NCI-H1694 (cell line): ENCODE measurements at regions not wholly inside any gene's neighbourhood (a gene's known extent, or its start where the extent isn't known, plus 50 kb on each side); places are given as distances from the start of the nearest gene placed in this dataset.

Experiments used
- DNase-seq: peaks from one replicate; lab custom pipeline; 2025; lab: John Stamatoyannopoulos, UW

DNA sequence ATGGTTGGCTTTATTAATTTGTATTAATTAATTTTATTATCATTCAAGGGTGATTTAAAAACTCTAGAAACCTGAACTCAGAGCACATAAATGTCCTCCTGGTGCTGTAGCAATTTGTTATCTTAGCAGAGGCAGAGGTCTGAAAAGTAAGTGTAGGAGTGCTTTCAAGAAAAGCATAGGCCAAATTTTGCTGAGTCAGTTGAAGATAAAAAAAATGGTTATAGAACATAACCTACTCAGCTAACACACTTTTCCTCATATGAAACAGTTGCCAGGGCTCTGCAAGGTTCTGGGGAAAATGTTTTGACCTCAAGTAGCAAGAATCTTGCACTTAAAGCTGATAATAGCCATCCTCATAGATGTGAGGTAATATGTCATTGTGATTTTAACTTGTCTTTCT lies 53.5 kb upstream of the CHODL start:
- no peak for DNase-seq

DNA sequence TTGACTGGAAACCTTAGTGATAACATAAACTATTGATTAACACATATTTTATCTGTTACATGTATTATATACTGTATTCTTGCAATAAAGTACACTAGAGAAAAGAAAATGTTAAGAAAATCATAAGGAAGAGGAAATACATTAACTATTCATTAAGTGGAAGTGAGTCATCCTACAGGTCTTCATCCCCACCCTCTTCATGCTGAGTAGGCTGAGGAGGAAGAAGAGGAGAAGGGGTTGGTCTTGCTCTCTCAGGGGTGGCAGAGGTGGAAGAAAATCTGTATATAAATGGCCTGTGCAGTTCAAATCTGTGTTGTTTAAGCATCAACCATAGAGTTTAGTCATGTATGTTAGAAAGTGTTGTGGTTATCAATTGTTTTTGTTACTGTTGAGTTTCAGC lies 66.1 kb upstream of the CHODL start:
- DNase-seq, result no peak

DNA sequence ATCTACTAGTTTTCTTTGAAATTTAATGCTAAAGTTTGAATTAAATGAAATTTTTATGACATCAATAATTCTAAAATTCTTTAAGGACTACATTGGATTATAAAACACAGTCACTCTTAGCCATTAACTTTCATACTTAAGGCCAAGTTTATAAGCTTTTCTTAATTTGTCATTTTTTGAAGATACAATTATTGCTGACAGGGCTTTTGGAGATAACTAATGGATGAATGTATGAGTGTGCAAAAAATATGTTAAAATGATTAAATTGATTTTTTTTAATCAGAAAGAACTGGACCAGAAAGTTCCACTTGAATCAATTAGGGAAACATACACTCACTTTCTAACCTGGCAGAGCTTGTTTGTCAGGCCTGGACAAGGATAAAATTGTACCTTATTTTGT lies 70.3 kb upstream of the CHODL start:
- no peak for DNase-seq

DNA sequence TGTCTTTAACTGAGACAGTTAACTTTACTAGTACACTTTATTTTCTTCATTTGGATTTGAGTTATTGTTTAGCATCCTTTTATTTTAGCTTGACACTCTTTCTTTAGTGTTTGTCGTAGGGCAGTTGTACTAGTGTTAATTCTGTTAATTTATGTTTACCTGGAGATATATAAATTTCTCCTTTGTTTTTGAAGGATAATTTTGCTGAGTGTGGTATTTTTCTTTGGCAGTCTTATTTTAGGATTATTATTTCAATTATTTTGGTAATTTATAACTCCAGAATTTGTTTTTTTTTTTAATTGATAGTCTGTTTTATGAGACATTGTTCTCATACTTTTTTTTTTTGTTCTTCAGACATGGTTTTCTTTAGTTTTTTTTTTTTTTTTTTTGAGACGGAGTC lies 73.8 kb upstream of the CHODL start:
- DNase-seq, result no peak

DNA sequence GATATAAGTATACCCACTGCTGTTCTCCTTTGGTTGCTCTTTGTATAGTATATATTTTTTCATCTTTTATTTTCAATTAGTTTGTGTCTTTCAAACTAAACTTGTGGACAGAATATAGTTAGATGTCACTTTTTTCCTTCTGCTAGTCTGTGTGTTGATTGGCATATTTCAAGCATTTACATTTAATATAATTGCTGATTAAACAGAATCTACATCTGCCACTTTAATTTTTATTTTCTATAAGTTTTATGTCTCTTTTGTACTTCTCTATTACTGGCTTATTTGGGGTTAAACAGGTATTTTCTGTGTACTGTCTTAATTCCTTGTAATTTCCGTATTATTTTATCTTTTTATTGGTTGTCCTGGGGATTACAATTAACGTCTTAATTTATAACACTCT lies 74.4 kb upstream of the CHODL start:
- DNase-seq, result no peak

DNA sequence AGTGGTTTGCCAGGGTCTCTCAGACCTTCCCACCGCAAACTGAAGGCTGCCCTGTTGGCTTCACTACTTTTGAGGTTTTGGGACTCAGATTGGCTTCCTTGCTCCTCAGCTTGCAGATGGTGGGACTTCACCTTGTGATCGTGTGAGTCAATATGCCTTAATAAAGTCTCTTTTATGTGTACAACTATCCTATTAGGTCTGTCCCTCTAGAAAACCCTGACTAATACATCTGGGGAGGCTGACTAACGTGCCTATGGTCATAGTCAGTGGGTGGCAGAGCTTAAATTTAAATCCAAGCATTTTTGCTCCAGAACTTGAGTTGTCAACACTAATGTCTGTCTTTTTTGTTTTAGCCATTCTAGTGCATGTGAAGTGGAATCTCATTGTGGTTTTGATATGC lies 76.5 kb upstream of the CHODL start:
- DNase-seq, result no peak

DNA sequence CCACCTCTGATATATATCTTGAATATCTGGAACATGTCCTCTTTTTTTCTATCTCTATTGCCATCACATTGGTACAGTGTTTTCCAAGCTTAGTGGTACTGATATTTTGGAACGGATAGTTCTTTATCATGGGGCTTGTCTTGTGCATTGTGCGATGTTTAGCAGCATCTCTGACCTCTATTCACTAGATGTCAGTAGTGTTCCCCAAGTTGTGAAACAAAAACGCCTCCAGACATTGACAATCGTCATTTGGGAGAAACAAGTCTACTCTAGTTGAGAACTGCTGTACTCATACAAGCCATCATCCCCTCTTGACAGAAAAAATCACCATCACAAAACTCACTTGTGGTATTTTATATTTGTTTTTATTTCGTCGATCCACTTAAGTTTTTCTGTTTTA lies 79.7 kb upstream of the CHODL start:
- peak; percentile 18 for DNase-seq

DNA sequence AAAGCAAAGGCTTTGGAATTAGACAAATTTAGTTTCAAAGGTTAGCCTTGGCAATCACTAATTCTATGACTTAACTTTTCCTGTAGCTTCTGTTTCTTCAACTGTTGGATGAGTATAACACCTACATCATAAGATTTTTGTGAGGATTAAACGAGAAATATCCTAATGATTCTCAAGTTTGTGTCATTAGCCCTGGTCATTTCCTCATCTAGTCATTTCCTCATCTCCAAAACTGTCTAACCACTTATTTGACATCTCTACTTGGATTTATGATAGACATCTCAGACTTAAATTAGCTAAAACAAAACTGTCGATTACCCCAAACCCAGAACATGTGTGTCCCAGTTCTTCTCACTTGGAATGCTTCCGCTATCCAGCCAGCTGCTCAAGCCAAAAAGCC lies 80.2 kb upstream of the CHODL start:
- no peak for DNase-seq

DNA sequence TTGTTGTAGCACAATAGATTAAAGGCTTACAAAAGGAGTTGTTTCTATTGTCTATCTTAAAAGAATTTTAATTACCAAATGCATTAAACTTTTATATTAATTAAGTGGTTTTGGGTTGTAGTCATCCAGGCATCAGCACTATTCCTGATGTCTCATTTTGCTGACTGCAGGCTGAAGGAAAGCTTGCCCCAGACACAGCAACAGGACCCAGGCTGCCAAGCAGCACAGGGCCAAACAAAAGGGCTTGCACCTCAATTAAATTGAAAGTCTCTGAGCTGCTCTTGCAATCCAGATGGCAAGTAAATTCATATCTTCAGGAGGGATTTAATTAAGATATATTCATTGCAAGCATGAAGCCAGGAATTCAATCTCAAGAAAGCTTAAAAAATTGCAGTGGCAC lies 80.7 kb upstream of the CHODL start:
- DNase-seq, result no peak

DNA sequence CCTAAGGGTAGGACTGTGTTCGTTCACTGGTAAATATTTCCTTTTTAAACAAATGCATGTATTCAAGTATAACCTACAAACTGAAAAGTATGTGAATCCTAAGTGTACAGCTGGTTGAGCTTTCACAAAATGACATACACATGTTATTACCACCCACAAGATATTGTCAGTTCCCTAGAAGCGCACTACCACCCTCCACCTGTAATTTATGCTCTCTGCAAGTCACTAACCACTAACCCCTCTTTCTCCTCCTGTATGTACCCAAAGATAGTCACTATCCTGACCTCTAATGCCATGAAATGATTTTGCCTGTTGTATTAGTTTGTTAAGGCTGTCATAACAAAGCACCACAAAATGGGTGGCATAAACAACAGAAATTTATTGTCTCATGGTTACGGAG lies 82.8 kb upstream of the CHODL start:
- no peak for DNase-seq

DNA sequence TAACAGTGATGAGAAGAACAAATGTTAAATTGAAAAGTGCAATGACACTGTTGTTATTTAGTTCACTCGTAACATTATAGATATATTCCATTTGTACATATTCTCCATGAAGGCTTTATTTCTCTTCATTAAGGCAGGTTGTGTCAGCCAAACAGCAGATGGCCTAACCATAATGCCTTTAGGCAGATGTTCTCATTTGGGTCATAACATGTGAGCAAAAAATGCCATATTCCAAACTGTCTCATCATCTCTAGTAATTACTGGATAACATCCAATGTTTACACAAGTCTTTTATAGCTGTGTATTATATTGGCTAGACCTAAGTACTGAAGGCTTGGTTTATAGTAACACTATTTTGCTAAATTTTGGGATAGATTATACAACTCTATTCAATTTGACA lies 87.2 kb upstream of the CHODL start:
- DNase-seq, result peak; percentile 97

DNA sequence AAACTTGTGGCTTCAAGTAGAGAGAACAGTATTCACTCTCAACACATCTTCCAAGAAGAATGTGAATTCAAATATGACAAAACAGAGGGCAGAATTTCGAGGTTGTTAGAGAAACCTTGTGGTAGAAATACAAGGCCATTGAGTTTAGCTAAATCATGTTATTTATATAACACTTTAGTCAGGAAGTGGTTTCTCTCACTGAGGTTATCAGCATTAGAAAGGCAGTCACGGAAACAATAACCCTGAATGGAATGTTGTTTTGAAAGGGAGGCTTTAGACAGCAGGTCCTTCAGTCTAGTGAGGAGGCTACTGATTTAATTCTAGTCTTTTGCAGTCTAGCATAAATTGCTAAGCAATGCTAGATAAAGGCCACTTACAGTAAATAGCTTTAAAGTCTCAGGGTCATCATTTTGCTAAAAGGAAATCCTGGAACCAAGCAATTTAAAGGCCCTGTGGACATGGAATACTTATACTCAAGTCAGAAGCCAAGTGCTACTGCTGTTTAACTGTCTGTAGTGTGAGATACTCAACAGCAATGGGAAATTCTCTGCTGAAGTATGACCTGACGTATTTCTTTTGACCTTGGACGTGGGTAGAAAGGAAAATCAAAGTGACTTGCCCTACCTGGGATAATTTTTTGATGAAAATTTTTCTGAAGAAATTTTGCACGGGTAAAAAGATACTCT lies 89.0 kb upstream of the CHODL start:
- no peak for DNase-seq

DNA sequence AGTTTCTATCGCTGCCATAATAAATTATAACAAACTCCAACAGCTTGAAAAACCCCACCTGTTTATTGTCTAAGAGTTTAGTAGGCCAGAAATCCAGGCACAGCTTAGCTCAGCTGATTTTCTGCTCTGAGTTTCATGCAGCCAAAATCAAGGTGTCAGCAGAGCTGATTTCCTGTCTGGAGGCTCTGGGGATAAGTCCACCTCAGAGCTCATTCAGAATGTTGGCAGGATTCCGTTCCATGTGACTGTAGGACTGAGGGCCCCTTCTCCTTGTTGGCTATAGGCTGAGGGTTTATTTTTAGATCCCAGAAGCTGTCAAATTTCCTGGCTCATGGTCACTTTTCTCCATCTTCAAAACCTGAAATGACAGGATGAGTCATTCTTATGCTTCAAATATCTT lies 91.6 kb upstream of the CHODL start:
- DNase-seq, result no peak

DNA sequence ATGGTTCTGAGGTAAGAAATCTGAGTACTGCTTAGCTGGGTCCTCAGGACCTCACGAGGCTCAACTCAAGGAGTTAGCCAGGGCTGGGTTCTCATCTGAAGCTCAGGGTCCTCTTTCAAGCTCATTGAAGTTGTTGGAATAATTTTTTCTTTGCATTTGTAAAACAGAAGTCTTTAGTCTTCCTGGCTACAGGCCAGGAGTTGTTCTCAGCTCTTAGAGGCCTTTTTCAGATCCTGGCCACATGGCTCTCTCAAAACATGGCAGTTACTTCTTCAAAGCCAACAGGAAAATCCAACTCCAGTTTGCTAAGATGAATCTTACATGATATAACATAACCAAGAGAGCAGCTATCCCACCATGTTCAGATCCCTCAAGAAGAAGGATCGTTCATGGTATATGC lies 92.3 kb upstream of the CHODL start:
- no peak for DNase-seq

DNA sequence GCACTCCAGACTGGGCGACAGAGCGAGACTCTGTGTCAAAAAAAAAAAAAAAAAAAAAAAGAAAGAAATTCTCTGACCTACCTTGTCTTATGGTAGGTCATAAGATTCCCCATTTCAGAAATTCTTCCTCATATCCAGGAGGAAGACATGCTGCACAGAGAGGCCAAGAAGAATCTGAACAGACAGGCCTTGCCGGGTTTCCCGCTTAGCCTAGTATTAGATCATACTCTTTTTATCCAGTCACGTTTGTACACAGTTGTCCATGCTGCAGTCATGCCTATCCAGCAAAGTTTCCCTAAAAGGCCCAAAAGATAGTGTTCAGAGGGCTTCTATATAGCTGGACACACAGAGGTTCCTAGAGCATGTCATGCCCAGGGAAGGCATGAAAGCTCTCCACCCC lies 93.6 kb upstream of the CHODL start:
- DNase-seq, result no peak

DNA sequence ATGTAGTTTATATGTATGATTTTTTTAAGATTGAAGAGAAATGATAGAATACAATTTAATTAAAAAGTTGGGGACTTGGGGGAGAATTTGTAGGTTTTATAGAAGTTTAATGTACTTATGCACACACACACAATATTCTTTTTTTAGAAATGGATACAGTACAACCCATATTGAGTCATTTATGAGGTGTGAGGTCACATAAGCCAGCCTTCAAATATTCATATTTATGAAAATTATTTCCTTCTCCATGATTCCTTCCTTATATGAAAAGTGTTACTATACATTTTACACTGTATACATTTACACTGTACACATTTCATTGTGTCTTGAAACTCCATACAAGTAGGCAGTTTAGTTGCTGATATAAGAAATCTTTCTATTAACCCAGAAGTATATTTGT lies 96.2 kb upstream of the CHODL start:
- DNase-seq, result no peak

DNA sequence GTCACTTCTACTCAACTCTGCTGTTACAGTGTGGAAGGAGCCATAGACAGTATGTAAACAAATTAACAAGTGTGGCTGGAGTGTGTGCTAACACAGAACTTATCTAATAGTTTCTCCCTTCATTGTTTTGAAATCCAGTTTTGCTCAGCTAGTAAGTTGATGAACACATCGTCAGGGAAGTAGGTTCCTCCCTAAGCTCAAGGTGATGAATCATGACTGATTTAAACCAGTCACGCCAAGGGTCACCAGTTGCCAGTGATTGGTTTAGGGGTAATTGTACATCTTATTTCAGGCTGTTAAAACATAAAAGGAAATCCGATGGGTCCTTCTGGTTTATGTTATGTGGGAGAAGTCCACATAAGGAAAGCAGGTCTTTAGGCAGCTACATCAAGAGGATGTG lies 97.0 kb upstream of the CHODL start:
- no peak for DNase-seq

DNA sequence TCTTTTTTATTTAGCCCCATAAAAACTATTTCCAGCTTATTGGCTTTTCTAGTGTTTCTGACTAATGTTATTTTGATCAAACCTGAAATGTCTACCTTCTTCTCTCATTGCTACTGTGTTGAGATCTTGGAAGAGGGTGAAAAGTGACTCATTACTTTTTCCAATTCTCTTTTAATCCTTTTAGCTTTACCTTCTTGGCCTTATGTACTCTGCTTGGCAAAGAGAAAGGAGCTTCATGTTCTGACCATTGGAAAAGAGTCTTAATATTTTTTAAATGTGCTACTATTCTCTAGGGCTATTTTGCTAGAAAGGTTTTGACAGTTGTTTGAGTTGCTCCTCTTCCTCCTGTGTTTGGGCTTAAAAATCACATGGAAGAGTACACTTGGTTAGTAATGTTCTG lies 97.8 kb upstream of the CHODL start:
- DNase-seq, result no peak

DNA sequence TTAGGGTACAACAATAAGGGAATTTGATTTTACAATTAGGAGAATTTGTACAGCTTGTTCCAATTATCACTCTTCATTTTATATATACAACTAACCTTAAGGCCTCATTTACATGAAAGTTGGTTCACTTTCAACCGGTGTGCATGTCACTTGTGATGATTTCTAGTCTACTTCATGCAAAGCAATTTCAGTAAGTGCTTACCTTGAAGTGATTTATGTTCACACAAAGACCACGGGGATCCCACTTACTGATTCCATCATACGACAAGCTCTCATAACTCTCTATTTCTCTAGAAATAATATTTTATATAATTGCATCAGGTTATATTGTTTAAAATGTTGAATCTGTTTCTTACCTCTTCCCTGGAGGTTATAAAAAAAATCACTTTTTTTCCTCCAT lies 100.3 kb upstream of the CHODL start:
- no peak for DNase-seq

DNA sequence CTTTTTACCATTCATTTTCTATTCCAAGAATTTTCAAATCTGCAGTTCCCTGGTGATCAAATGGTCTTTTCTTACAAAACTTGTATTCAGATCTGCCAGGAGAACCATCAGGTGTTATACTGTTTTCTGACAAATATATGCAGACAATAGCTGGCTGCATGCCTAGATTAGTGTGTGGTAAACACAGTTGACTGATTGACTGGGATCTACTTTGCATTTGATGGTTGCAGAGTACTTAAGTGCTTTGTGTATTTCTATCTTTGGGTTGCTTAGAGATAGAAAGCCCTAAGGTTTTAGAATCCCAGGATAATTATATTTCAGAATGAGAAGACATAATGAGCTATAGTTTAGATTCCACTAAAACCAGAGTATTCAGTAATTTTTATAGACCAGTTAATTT lies 102.0 kb upstream of the CHODL start:
- no peak for DNase-seq

DNA sequence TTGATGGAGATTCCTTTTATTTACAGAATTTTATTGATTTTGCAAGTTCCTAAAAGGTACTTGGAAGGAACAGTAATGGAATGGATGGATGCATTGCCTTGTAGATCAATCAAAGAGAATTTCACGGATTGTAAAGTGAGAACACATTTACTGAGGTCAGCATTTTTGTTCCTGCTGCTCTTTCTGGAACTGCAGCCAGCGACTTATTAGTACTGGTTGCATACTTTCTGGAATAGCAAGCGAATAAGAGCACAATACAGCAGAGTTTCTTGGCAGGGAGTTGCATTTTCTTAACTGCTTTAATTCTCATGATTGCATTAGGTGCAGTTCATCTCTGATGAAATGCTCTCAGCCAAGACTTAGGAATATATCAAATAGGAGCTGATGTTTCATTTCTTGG lies 106.1 kb upstream of the CHODL start:
- no peak for DNase-seq

DNA sequence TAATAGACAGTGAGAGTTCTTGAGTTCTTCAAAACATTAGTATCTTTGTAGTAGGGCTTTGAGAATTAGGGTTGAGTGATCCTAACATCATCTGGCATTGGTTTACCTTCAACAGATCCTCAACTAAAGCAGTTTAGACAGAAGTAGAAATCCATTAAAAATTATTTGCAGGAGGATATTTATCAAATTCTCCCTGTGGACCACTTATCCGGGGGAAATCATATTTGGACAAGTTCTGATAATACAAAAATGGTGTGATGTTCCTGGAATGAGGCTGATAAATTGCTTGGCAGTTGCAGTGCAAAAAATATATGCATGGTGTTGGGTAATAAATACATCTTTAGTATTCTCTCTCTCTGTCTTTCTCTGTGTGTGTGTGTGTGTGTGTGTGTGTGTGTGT lies 115.1 kb upstream of the CHODL start:
- DNase-seq, result no peak

DNA sequence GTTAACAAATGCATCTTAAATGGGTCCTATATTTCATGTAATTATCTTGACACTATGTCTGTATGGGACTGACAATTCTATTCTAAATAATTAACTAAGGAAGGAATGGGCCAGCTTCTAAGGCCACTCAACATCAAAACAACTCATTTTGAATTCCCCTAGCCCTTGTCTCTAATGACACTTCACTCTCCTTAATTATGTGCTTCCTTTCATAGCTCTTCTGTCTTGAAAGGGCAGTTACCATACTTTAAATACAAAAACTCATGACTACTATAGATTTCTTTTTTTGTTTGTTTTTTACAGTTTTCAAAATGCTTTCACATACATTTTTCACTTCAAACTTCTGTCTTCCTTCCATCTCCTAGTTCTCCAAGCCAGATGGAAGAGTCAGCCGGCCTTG lies 126.1 kb upstream of the CHODL start:
- DNase-seq, result no peak

DNA sequence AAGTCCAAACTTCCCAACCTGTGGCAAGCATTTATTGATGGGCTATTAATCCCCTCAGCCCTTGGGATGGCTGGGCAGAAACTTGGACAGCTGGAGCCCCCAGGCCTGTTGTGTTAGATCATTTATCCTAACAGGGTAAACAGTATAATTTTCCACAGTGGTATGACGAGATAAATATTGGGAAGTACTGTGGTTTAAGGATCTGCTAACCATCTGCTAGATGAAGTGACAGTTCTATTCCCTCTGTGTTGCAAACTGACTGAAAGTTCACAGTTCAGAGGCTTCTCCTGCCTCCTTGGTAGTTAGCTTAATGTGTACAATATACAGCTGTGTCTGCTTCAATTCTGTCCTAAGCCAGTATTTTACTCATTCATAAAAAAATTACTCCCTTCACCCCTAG lies 127.5 kb upstream of the CHODL start:
- DNase-seq, result no peak

DNA sequence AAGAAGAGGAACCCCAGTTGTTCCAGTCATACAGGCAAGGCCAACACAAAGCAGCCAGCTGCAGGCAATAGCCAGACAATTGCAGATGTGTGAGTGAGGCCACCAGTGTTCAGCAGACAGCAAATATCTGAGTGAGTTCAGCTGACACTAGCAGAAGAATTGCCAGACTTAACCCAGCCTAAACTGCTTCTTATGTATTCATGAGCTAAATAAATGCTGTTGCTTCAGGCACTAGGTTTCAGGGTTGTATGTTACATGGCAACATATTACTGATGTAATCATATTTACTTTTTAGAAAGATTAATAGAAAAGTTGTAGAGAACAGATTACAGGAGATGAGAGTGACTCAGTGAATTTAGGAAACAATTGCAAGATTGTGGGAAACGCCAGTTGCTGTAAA lies 129.8 kb upstream of the CHODL start:
- no peak for DNase-seq
